ENCODE measurements at regions not wholly inside any gene's neighbourhood (a gene's known extent, or its start where the extent isn't known, plus 50 kb on each side); places are given as distances from the start of the nearest gene placed in this dataset.
"Not testable (repeated sequence)": the region's sequence is repeated elsewhere in the genome, so short reads cannot be mapped to it uniquely, and the experiment has no call there.

GRCh38 chr3:40698611-40699010, 173.9 kb downstream of the ZNF621 start:
- DNase-seq (ENCODE audit: low read depth in 3 of 3, low spot score in 1 of 3) = not testable (repeated sequence)

- DNase-seq (ENCODE audit: low read depth in 3 of 3, low spot score in 1 of 3) = no peak
Measured at GRCh38 chr3:40701016-40701588, 176.3 kb downstream of the ZNF621 start.

GRCh38 chr3:40704224-40704623, 179.5 kb downstream of the ZNF621 start:
- no peak for DNase-seq (ENCODE audit: low read depth in 3 of 3, low spot score in 1 of 3)

- DNase-seq (ENCODE audit: low read depth in 3 of 3, low spot score in 1 of 3) = no peak
Measured at GRCh38 chr3:40705663-40706062, 180.9 kb downstream of the ZNF621 start.

GRCh38 chr3:40713306-40713705, 188.5 kb downstream of the ZNF621 start:
- DNase-seq (ENCODE audit: low read depth in 3 of 3, low spot score in 1 of 3) = no peak

GRCh38 chr3:40713795-40714194, 189.0 kb downstream of the ZNF621 start:
- no peak for DNase-seq (ENCODE audit: low read depth in 3 of 3, low spot score in 1 of 3)

- DNase-seq (ENCODE audit: low read depth in 3 of 3, low spot score in 1 of 3) = no peak
Measured at GRCh38 chr3:40714771-40715345, 190.1 kb downstream of the ZNF621 start.

GRCh38 chr3:40715551-40715950, 190.8 kb downstream of the ZNF621 start:
- no peak for DNase-seq (ENCODE audit: low read depth in 3 of 3, low spot score in 1 of 3)

- no peak for DNase-seq (ENCODE audit: low read depth in 3 of 3, low spot score in 1 of 3)
Measured at GRCh38 chr3:40717471-40717870, 192.7 kb downstream of the ZNF621 start.

- DNase-seq (ENCODE audit: low read depth in 3 of 3, low spot score in 1 of 3) = no peak
Measured at GRCh38 chr3:40718209-40718608, 193.4 kb downstream of the ZNF621 start.

- no peak for DNase-seq (ENCODE audit: low read depth in 3 of 3, low spot score in 1 of 3)
Measured at GRCh38 chr3:40718681-40719080, 193.9 kb downstream of the ZNF621 start.

- DNase-seq (ENCODE audit: low read depth in 3 of 3, low spot score in 1 of 3) = no peak
Measured at GRCh38 chr3:40719660-40720287, 195.0 kb downstream of the ZNF621 start.

- DNase-seq (ENCODE audit: low read depth in 3 of 3, low spot score in 1 of 3) = no peak
Measured at GRCh38 chr3:40720341-40720740, 195.6 kb downstream of the ZNF621 start.

- no peak for DNase-seq (ENCODE audit: low read depth in 3 of 3, low spot score in 1 of 3)
Measured at GRCh38 chr3:40720863-40721262, 196.1 kb downstream of the ZNF621 start.

- DNase-seq (ENCODE audit: low read depth in 3 of 3, low spot score in 1 of 3) = no peak
Measured at GRCh38 chr3:40723083-40723660, 198.4 kb downstream of the ZNF621 start.

GRCh38 chr3:40725031-40725430, 200.3 kb downstream of the ZNF621 start:
- no peak for DNase-seq (ENCODE audit: low read depth in 3 of 3, low spot score in 1 of 3)

- no peak for DNase-seq (ENCODE audit: low read depth in 3 of 3, low spot score in 1 of 3)
Measured at GRCh38 chr3:40731445-40731844, 206.7 kb downstream of the ZNF621 start.

- no peak for DNase-seq (ENCODE audit: low read depth in 3 of 3, low spot score in 1 of 3)
Measured at GRCh38 chr3:40736943-40737342, 212.2 kb downstream of the ZNF621 start.

GRCh38 chr3:40737343-40737742, 212.6 kb downstream of the ZNF621 start:
- DNase-seq (ENCODE audit: low read depth in 3 of 3, low spot score in 1 of 3) = no peak

GRCh38 chr3:40739971-40740370, 215.2 kb downstream of the ZNF621 start:
- DNase-seq (ENCODE audit: low read depth in 3 of 3, low spot score in 1 of 3) = no peak

GRCh38 chr3:40741729-40742128, 217.0 kb downstream of the ZNF621 start:
- no peak for DNase-seq (ENCODE audit: low read depth in 3 of 3, low spot score in 1 of 3)

- no peak for DNase-seq (ENCODE audit: low read depth in 3 of 3, low spot score in 1 of 3)
Measured at GRCh38 chr3:40745381-40746106, 220.8 kb downstream of the ZNF621 start.
